Stimulated activated CD4-positive, alpha-beta T cell treated with anti-CD3 and anti-CD28 coated beads, TNF-alpha, amount 100 ng/mL, for 48 hours (primary cell): ENCODE measurements at regions not wholly inside any gene's neighbourhood (a gene's known extent, or its start where the extent isn't known, plus 50 kb on each side); places are given as distances from the start of the nearest gene placed in this dataset.
"Not testable (repeated sequence)": the region's sequence is repeated elsewhere in the genome, so short reads cannot be mapped to it uniquely, and the experiment has no call there.

ENCODE experiments used
- DNase-seq, 3 donors: peaks; one replicate each; pipeline ENCODE4 v3.0.0-alpha.2; 2020; ENCODE audit warnings: low read depth in 3 of 3

DNA sequence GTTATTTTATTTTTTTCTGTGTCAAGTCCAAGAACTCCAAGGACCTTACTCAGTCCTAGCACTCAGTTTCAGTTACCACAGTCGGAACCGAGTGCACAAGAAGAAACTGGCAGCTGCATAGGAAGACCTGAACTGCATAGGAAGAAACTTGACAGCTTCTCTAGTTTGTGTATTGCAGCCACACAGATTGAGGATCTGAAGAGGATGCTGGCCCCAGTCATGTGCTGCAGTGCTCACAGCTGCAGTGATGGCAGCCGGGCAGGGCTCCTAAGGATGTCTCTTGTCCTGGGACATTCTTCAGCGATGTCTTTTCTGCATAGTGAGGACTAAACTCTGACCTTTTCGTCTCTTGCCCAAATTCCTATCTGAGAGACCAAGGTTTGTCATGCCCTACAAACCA is 261.2 kb downstream of the STIM2 start:
- no peak for DNase-seq

DNA sequence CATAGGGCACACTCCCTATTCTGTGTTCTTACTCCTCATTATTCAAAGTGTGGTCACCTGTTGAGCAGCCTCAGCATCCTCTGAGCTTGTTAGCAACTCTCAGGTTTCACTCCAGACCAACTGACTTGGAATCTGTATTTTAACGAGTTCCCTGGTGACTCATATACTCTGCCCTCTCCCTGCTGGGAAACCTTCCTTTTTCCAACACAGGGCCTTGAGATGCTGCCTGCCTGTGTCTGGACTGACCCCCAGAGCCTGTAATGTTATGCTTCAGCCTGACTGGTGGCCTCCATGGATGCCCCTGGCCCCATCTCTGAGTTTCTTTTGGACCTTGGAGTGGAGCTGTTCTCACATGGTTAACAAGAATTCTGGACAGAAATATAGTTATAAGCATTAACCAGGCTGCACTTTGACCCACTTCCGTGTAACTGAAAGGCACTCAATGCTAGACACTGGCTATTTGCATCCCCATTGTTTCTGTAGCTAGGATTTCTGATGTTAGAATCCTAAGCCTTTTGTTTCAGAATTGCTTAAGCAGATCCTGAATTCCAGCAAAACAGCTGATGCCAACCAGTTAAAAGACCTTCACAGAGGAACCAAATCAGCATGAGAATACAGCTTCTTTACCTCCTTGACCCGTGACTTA is 262.6 kb downstream of the STIM2 start:
- no peak for DNase-seq

DNA sequence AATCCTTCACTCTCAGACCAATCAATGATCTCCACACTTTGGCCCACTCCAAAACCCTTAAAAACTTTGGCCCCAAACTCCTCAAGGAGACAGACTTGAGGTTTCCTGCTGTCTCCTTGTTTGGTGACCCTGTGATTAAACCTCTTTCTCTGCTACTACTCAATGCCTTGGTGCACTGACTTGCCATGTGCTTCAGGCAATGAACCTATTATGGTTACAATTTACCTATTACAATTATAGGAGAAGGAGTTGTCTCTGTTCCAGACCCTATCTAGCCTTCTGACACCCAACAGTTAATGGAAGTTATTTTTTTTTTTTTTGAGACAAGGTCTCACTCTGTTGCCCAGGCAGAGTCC is 263.1 kb downstream of the STIM2 start:
- DNase-seq: no peak

DNA sequence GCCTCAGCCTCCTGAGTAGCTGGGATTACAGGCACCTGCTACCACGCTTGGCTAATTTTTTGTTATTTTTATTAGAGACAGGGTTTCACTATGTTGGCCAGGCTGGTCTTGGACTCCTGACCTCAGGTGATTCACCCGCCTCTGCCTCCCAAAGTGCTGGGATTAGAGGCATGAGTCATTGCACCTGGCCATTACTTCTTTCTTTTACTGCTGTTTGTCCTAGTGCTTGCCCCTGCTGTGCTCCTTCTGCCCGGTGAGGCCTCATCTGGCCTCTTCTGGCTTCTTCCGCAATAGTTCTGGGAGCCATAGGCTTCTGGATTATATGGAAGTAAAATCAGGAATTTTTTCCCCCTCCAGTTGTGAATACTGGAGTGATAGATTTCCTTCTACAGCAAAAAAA is 266.3 kb downstream of the STIM2 start:
- not testable (repeated sequence) for DNase-seq

DNA sequence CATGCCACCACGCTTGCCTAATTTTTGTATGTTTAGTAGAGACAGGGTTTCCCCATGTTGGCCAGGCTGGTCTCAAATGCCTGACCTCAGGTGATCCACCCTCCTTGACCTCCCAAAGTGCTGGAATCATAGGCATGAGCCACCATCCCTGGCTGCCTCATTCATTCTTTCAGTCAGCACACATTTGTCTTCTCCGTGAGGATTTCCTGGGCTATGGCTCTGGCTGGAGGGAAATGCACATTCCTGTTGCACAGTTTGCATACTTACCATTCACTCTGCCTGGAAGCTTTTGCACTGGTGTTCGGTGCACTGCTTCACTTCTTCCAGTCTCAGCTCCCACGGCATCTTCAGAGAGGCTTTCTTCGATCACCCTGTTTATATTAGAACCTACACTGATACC is 267.8 kb downstream of the STIM2 start:
- DNase-seq: no peak

DNA sequence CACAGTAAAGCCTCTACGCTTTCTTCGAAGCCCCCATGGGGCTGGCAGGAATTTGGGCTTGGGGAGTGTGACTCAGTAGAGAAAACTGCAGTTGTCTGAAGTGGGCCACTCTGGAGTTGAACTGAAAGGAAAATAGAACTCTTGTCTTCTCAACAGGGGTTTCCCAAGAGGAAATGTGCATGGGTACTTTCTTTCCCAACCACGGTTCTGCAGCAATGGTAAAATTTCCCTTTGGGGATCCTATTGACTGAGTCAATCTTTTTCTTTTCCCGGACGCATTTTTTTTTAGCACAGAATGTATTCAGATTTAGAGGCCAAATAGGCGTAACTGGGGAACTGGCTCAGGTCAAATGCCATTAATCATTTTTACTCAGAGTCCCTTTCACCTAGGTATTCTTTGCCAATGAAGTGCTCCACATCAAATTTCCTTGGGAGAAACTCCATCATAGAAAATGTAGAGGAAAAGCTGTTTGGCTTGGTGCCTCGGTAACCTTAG is 269.3 kb downstream of the STIM2 start:
- no peak for DNase-seq

DNA sequence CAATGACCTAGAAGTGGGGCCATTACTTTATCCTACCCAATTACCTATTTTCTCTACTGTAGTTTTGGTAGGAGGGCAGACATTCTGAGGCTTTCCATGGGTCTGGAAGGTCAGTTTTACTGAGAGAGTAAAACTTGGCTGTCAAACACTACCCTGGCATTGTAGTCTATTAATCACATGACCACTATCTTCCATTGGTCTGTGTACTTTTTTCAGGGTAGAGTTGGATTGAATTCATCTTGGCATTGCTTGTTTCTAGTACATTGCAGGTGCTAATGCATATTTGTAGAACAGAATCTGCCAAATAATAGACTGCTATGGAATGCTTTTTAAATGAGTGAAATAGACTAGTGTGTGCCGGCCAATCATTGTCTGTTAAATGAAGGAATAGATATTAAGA is 271.9 kb downstream of the STIM2 start:
- DNase-seq: no peak

DNA sequence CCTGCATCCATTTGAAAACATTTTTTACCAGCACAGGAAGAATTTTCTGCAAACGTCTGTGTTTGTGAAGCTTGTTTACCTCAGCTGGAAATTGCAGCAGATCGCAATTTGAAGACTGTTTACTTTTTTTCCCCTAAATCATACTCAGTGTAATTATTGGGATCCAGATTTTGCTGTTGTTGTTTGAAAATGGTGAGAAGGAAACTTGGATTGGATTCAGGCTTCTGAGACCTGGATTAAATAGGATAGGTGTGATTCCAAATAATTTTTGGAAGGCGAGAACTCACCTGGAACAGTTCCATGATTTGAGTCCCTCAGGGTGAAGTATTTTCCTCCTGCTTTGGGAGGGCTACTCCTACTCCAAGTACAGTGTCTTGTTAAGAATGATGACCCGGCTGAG is 279.8 kb downstream of the STIM2 start:
- no peak for DNase-seq

DNA sequence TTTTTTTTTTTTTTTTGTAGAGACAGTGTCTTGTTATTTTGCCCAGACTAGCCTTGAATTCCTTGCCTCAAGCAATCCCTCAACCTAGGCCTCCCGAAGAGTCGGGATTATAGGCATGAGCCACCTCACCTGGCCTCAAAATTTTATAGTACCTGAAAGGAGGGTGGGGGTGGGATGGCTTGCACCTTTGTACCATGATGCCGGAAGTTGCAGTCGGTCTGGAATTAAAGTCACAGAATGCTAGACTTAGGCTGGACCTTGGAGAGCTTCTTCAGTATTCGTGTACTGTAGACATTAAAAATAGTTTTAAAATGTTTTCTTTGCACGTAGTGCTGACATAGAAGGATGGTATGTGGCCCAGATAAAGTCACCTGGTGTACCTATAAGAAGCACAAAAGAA is 280.9 kb downstream of the STIM2 start:
- no peak for DNase-seq

DNA sequence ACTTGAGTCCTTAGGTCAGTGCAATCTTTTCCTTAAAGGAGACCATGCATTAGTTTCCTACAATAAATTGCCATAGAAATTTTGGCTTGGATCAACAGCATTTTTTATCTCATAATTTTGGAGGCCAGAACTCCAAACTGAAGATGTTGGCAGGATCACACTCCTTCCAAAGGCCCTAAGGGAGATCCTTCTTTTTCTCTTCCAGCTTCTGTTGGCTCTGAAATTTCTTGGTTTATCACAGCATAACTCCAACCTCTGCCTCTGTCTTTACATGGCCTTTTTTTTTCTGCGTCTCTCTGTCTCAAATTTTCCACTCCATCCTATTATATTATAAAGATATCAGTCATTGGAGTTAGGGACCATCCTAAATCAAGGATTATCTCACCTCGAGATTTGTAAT is 282.2 kb downstream of the STIM2 start:
- DNase-seq: no peak

DNA sequence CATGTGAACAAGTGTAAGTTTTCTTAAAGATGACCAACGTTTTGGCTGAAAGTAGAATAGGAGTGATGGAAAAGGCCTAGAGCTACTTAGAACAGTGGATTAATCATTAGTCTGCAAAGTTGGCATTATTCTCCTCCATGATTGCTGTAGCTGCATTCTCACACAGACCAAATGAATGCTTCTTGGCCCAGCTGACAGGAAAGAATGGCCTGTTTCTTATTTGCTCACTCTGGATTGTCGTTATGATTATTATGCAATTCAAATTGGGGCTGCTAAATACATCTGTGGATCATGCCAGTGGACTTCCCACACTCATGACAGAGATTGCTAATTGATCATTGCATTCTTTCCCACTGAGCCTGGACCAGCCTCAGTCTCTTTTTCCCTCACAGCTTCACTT is 285.0 kb downstream of the STIM2 start:
- DNase-seq: no peak

DNA sequence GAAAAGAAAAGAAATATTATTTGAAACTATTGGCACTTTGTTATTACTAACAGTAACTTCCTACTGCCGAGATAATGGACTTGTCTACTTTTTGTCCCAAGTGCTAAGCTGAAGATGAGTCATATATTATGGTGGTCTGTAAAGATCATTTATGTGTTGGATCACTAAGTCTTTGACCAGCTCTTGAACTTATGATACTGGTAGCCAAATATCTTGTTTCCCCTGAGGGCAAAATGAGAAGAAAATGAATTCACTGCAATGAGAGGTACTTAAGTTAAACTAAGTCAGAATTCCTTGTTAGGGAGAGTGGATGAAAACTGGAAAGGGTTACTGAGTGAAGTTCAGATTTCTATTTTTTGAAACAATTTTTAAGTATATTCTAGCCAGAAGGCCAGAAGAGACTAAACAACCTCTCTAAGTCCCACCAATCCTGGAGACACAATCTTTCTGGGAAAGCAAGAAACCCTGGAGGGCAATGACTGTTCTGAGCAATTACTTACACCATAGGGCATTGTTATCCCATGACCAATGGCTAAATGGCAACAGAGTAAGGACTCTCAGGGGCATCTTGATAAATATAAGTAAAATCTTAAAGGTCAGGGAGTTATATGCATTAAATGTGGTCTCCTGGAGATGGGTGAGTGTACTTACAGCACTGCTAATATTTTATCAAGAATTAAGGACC is 287.7 kb downstream of the STIM2 start:
- no peak for DNase-seq

DNA sequence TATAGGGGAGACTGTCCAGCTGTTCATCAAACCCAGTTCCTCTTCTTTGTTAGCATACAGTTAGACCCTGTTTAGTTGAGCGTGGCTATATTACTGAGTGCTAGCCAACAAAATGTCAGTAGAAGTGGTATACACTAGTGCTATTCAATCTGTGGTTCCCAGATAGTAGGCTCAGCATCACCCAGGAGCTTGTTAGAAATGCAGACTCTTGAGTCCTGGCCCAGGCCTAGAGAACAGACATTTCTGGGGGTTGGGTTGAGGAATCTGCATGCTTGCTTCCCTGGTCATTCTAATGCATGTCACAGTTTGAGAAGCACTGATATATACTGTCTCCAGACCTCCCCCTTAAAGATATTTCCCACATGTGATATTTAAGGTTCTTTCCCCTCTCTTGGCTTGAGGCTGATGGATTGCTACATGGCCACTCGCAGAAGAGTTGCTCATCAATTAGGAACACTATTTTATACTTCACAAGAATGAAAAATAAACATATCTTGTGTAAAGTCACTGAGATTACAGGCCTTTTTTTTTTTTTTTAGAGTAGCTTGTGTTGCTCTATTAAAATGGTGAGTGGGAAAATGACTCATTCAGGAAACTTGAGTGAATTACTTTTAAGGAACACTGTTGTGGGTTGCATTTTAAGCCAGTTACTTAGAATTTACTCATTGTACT is 289.0 kb downstream of the STIM2 start:
- no peak for DNase-seq

DNA sequence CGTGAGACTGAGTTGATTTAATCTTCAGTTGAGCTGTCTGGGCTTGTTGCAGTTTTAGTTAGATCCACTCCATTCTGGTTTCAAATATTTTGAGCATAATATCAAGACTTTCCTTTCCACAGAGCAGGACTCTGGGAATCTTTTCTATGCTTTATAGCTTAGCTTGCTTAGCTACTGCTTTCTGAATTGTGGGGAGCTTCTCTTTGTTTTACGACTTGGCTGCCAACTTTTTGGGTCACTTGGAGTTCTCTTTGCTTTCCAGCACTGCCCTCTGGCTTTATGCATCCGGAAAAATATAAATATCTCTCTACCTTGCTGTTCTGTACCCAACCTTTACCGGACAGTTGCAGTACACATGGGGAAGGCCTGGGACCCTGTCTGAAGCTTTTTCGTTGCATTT is 292.1 kb downstream of the STIM2 start:
- DNase-seq: no peak

DNA sequence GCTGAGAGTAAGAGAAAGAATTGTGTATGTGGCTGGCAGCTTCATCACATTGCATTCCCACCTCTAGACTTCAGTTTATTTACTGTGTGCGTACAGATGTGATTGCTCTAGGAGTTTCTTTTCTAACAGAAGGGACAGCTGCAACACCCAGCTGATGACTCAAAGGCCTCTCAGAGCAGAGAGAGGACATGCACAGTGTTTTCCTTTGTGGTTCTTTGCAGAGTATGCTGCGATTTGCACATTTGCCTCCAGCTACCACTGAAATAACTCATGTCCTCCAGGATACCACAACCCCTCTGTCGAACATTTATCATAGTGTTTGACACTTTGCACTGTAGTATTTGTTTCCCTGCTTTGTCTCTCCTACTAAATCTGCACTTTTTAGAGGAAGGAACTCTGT is 294.1 kb downstream of the STIM2 start:
- DNase-seq: no peak

DNA sequence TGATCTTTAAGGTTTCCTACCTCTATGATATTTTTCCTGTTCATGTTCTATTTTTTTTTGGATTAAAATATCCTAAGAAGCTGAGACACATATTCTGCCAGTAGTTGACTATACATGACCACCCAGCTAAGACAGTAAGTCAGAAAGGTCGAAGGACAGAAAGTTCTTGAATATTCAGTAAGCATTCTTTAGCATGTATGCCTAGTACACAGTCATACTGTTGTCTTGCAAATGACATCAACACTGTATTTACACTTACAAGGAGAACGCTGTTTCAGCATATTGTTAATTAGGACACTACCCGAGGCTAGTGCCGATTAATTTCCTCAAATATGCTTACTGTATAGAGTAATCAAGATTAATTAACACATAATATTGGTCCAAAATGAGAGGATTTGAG is 300.6 kb downstream of the STIM2 start:
- DNase-seq: no peak

DNA sequence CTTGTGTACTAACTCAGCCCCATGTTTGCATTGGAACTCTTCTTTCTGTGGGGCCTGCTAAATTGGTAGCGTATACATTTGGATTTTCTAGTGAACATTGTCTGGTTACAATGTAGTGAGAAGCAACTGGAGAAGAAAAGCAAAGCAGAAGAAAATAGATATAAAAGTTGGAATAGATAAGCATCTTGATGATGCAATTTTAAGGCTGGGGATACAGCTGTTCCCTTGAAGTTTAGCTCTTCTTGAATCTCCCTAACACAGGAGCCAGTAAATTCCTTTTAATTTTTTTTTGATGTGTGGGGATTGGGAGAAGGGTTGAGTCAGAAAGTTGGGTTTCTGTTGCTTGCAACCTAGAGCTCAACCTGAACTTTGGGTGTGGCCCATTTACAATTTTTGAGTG is 308.1 kb downstream of the STIM2 start:
- no peak for DNase-seq

DNA sequence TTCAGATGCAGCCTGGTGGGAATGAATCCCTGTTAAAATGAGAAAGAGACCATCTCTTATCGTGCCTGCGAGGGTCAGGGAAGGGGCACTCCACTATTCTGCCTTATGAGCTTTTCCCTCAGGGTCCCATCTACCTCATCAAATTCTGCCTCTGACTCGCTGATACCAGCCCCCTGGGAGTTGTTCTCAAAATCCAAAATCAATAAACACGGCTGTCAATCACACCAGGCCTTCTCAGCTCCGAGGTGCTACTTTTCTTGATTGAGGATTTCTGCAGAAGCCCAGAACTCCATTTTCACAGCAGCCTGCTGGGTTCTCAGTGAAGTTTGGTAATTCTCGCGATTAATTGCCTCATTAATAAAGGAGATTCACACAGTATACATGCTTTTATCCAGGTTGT is 312.6 kb downstream of the STIM2 start:
- no peak for DNase-seq

DNA sequence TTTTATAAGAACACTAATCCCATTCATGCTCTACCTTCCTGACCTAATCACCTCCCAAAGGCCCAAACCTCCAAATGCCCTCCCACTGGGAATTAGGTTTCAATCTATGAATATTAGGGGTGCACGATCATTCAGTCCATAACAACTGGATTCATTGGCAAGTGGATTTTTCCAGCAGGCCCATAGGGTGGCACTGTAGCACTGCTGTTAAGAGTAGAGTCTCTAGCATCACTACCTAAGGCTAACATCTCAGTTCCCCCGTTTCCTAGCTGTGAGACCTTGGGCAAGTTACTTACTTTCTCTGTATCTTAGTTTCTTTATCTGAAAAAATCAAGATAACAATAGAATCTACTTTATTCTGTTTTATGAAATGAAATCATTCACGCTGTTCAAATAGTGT is 315.8 kb downstream of the STIM2 start:
- DNase-seq: no peak

DNA sequence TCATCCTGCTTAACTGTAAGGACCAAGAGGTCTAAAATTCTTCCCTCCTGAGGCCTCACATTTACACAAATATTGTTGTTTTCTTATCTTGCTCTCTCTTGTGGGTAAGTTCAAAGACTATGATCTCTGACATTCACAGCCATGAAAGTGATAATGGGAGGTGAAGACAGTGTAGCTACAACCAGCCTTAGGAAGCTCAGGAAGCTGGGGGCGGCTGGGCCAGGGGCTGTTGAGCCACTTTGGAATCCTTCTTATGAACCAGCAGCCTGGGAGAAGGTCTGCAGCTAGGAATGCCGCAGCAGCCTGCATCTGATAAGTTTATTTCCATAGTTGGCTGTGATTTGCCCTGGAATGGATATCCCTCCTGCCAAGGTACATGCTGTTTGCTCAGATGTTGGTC is 316.2 kb downstream of the STIM2 start:
- no peak for DNase-seq

DNA sequence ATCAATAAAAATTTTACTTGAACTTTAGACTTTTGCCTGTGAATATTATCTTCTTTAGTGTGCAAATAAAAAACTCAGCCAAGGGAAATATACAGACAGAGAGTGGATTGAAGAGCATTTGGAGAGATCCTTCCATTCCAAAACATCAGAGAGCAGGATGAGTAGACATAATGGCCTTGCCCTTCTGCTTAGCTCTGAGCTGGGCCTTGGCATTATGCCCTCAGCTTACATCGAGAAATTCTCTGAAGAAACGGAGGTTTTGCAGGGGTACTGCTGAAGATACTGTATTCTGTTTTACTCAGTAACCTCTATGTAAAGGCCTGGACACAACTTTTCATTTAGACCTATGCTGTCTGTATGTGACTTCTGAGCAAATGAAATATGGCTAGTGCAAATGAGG is 317.4 kb downstream of the STIM2 start:
- no peak for DNase-seq

DNA sequence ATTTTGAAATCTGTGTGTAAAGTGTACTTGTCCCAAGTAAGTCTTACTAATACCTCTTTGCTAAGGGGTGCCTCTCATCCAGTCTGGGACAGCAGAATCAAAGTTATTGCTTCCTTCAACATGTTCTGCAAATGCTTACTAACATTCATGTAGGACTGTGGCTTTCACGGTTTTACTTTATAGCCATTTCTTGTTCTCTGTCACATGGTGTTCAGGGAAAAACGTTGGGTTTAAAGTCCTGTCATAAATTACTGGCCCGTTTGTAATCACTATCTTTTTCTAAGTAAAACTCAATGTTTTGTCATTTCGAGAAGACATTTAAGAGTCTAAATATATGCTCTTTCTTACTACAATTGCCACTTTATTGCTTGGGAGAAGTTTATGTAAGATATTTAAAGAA is 321.1 kb downstream of the STIM2 start:
- no peak for DNase-seq

DNA sequence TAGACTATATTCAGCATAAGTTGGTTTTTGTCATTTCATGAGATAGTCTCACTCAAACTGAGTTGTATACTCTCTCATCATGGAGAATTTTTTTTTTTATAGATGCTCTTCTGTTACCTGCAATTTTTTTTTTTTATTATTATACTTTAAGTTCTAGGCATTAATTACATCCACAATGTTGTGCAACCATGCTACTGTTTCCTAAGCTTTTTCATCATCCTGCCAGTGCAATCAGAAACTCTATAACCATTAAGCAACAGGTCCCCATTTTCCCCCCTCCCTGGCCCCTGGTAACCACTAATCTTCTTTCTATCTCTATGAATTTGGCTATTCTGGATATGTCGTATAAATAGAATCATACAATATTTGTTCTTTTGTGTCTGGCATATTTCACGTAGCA is 321.6 kb downstream of the STIM2 start:
- no peak for DNase-seq
